ENCODE measurements at regions not wholly inside any gene's neighbourhood (a gene's known extent, or its start where the extent isn't known, plus 50 kb on each side); places are given as distances from the start of the nearest gene placed in this dataset.

- no peak overlapping the region for H3K4me2 ChIP-seq (ENCODE audit: insufficient read depth, insufficient read length, low read length)
- no peak overlapping the region for H3K4ac ChIP-seq (ENCODE audit: low read depth, low read length)
- no peak overlapping the region for H3K18ac ChIP-seq (ENCODE audit: insufficient read length, low read depth, low read length)
- Mint-ChIP-seq H3K27ac (no peak overlapping the region), H3K9me3 (peaks cover 0 to 2% of the 10 kb centered on the region in 2 experiments; a peak in 1 of 5 replicates), H3K36me3 (ENCODE audit: insufficient read depth in 1 of 3, low read depth in 3 of 3) (no peaks in the 10 kb centered on the region; a peak in 1 of 7 replicates), H3K4me3 (no peak overlapping the region), H3K4me1 (no peaks in the 10 kb centered on the region), H3K27me3 (ENCODE audit: low read depth) (no peaks in the 10 kb centered on the region)
- H2AFZ ChIP-seq (ENCODE audit: low read length): no peak overlapping the region
- no peaks in the 10 kb centered on the region for H3K79me1 ChIP-seq (ENCODE audit: insufficient read depth, low read depth, low read length, poor library complexity, severe bottlenecking)
- no peak overlapping the region for H2BK5ac ChIP-seq (ENCODE audit: insufficient read length, low read length)
- no CpG with 5 or more reads among the region's 3 CpGs for WGBS (ENCODE audit: extremely low coverage, insufficient read length, low lambda C conversion rate)
- H2BK12ac ChIP-seq (ENCODE audit: insufficient read length, low read depth, low read length): no peak overlapping the region
- H4K91ac ChIP-seq (ENCODE audit: insufficient read length, low read depth, low read length): no peak overlapping the region
- H2AK5ac ChIP-seq (ENCODE audit: insufficient read length, low read length): no peak overlapping the region
- no peak overlapping the region for H4K5ac ChIP-seq (ENCODE audit: insufficient read length, low read depth, low read length)
- H4K8ac ChIP-seq (replicated peaks; ENCODE audit: insufficient read length, low read depth, low read length): no peak overlapping the region
- H3K79me2 ChIP-seq (ENCODE audit: insufficient read depth, low read length): no peaks in the 10 kb centered on the region
- no peak overlapping the region for H3K23ac ChIP-seq (ENCODE audit: insufficient read length, low read depth, low read length)
- H3T11ph ChIP-seq (ENCODE audit: low read length): no peak overlapping the region
- no peaks in the 10 kb centered on the region for H3K23me2 ChIP-seq (ENCODE audit: insufficient read length, low read depth, low read length, poor library complexity, severe bottlenecking)
- H3K14ac ChIP-seq (ENCODE audit: insufficient read depth, low read length): no peak overlapping the region
- no peaks in the 10 kb centered on the region for H3K27me3 ChIP-seq (ENCODE audit: insufficient read depth, low read length)
- no peaks in the 10 kb centered on the region for H4K20me1 ChIP-seq (ENCODE audit: control insufficient read depth, insufficient read depth, insufficient read length)
- DNase-seq: no peak
- no peaks in the 10 kb centered on the region for H3K4me1 ChIP-seq (ENCODE audit: insufficient read depth, low read length)
- no peak overlapping the region for H2BK15ac ChIP-seq (ENCODE audit: low read depth, low read length)
- no peak overlapping the region for H3K9ac ChIP-seq (ENCODE audit: extremely low read depth, insufficient read length, low read length)
- no peak overlapping the region for H3K27ac ChIP-seq (ENCODE audit: insufficient read length, low read depth, low read length)
- no peaks in the 10 kb centered on the region for H3K9me3 ChIP-seq (ENCODE audit: control insufficient read depth, low read depth, low read length)
- H2BK120ac ChIP-seq (ENCODE audit: low read depth, low read length, poor library complexity, severe bottlenecking): no peak overlapping the region
- TF ChIP-seq CTCF (conservative IDR thresholded peaks at IDR 0.05): no peak
- no peak overlapping the region for H2BK20ac ChIP-seq (ENCODE audit: low read depth, low read length, poor library complexity, severe bottlenecking)
- no peak overlapping the region for H3K56ac ChIP-seq (ENCODE audit: insufficient read length, low read depth, low read length)
These were observed 135.4 kb upstream of the AKIRIN2 start for GRCh38 chr6:87837444-87837843.
